HG03442 (cell line): ENCODE measurements at regions not wholly inside any gene's neighbourhood (a gene's known extent, or its start where the extent isn't known, plus 50 kb on each side); places are given as distances from the start of the nearest gene placed in this dataset.

ENCODE experiments used
- ATAC-seq: cut with Tn5 transposase; IDR thresholded peaks from one replicate; pipeline ENCODE4 v1.9.1; 2021; ENCODE audit warnings: mild to moderate bottlenecking, moderate library complexity; ENCODE audit not compliant: unreplicated experiment

DNA sequence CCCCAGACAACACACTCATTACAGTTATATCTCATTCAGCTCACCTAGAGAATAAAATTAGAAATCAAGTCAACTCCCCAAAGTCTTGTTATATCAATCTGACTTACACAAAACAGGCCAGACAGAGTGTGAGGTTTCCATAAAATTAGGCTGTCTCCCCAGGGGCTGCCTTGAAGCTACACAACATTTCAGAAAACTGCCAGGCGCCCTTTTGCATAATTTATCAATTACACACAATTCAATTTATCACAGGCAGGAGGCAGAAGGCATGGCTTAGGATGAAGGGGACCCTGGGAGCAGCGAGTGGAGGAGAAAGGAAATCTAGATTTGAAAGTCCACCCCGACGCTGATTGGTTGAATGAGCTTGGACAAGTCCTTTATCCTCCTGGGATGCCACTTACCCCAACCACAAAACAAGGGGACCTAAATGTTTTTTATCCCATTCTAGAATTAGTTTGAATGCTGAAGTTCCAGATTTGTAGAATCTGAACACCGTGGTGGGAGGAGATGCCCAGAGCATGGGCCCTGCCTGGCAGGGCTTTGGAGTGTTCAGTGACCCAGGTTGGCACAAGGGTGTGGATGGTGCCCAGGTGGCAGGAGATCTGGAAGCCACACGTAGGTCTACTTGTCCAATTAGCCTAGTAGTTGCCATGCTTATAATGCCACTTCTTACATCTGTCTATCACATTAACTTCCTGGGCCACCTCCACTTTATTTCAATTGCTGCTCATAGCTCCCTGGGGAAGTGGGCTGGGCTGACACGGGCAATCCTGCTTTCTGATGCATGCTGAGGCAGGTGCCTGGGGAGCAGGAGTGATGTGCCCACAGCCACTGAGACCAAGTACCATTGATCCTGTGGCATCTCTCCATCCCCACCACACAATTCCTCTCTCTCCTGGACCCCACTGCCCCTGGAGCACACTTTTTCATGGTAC is 119.8 kb upstream of the TLE3 start:
- ATAC-seq: no peak

DNA sequence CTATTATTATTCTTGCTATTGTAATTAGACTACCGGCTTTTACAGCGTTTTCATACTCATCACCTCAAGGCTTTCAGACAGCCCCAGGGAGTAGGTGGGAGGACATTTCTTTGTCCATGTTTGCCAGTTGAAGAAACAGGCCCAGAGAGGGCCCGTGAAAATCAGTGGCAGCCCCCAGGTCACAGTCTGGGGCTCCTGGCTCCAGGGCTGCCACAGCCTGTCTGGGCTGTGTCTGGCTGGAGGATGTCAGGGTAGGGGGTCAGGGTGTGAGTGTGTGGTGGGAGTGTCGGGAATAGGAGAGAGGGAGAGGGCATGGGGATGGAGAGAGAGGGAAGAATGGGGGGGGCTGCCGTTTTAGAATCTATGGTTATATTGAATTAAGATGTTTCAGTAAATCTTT is 118.2 kb upstream of the TLE3 start:
- no peak for ATAC-seq

DNA sequence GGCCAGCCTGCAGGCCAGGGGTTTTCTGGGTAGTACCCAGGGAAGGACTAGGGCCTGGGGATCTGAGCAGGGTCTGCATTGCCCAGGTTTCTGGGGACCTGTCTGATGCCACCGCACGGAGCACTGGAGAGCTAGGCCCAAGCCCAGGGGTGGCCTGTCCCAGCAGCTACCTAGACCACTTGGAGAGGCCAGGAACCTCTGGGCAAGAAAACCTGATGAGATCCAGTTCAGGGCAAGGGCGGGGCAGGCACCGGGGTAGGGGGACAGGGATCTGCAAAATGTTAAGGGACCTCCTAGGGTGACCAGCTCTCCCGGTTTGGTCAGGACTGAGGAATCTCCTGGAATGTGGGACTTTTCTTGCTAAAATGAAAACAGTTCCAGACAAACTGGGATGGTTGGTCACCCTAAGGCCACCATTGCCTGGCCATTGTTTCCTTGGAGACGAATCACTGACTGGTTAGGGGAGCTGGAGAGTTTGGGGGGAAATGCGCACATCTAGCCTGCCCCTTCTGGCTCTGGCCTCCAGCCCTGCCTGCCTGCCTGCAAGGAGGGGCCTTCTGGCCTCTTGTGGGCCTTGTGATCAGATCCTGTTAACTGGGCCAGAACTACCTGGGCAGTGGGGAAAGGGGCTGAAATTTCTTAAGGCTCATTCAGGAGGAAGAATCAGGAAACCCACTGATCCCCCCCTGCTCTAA is 117.4 kb upstream of the TLE3 start:
- no peak for ATAC-seq

DNA sequence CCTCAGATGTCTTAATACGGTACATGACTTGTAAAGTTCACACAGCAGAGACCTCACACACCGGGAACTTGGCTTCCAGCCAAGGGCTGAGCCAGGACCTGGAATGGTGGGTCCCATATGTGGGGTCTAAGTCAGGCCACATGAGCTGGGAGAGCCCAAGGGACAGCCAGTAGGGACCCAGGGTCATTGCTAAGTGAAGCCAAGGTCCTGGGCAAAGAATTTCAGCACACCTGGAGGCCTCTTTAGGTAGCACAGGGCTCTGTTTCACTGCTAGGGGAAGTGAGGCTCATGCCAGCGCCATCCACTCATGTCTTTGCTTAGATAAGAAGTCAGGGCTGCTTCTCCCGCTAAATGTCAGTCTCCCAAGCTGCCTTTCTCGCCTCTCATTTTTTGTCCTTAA is 116.6 kb upstream of the TLE3 start:
- no peak for ATAC-seq

DNA sequence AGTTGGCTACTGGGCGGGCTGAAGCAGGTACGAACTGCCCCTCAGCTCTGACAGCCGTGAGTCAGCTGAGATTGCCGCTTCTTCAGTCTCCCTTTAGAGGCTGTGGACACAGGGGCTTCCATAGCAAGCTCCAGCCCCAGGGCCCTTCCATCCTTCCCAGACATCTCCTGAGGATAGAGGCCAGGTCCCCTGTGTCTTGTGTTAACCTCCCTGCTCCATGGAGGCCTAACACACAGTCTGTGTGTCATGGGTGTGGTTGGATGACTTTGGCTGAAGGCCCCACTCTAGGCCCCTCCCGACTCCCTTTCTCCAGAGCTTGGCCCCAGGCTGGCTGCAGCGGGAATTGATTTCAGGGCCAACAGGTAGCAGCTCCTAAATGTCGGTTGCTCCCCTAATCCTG is 116.1 kb upstream of the TLE3 start:
- no peak for ATAC-seq

DNA sequence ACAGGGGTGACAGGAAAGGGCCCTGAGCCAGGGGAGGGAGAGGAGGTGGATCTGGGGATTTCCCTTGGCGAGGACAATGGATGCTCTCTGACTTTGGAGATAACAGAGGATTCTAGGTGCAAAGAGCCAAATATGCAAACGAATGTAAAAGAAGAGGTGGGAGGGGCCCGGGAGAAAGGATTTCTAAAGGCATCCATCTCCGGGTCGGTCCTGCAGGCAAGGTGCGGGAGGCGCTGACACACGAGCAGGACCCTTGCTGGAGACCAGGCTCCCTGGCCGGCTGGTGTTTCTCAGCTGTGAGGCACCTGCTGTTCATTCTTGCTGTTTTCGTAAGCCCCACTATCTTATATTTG is 115.2 kb upstream of the TLE3 start:
- ATAC-seq: no peak

DNA sequence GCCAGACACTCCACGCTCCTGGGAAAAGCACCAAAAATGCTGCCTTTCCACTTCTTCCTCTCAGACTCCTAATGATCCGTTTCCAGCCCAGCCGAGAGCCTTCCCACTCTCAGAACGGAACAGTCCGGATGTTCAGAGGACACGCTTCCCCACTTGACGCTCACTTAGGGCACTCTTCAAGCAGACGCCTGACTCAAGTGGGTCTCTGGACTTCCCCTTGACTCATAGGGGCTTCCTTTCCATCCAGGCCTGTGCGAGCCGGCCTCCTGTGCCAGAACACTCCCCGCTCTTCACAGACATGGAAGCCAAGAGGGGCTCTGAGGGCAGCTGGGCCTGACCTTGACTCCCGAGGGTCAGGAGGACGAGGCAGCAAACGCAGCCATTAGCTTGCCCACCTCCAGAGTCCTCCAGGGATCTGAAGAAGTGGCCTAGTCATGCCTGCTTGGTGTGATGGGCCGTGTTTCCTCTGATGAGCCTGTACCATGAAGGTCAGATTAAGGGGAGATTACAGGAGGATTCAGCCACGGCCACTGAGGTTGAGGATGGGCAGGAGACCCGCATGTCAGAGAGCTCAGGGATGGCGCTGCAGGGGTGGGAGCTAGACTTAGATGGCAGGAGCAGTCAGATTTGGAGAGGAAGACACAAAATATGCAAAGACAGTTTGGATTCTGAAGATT is 114.7 kb upstream of the TLE3 start:
- no peak for ATAC-seq

DNA sequence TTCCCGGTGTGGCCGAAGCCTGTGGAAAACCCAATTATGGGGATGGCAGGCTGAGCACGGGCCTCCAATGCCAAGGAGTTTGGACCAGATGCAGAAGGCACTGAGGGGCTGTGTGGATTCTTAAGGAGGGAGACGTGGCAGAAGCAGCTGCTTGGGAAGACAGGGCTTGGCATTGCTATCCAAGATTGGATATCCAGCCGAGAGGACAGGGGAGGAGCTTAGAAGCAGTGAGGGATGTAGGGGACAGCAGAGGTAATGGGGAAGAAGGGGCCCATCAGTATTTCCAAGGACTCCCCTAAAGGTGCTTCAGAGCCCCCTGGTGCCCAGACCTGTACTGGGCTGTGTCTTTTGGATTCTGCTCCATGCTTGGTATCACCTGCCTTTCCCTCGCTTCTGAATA is 112.8 kb upstream of the TLE3 start:
- no peak for ATAC-seq

DNA sequence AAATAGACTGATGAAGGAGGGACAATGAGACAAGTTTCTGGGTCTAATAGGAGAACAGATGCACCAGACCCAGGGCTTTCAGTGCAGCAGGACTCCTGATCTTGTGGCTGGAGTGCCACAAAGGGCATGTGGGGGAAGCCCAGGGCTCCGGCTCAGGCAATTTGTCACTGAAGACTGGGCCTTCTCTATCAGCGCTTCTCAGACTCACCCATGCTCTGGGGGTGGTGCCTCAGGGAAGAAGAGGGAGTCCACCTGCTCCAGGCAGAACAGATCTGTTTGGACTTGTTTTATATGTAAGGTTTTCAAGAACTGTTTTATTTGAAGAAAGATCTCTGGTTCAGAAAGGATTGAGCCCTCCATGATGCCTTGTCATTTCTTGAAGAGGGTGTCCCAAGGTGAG is 112.4 kb upstream of the TLE3 start:
- ATAC-seq: no peak

DNA sequence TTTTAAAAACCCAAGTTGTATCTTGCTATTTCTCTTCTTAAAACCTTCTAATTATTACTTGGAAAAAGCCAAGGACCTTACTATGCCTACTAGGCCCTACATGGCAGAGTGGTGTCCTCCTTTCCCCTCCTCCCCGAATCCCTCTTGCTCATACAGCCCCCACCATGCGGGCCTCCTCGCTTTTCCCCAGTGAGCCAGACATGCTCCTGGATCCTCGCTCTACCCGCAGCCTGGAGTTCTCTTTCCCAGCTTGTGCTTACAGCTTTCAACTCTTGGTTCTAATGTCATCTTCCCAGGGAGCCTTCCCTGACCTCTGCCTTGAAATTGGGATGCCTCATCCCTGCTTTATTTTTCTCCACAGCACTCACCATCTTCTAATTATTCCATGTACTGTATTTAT is 111.8 kb upstream of the TLE3 start:
- ATAC-seq: no peak

DNA sequence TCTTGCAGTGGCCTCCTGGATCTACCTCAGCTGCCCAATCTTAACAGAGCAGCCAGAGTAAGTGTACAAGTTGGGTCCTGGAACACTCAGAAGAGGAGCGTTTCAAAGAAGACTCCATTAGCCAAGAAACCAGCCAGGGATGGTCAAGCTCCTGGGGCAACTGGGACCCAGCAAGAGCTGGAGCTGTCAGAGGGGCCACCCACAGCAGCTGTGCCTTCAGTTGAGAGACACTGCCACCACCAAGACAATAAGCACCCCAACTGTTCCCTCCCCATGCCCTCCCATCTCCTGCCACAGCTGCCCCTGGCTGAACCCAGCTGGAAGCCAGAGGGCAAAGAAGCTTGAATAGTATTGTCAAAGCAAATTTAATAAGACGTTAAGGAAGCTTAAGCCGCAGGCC is 110.6 kb upstream of the TLE3 start:
- ATAC-seq: no peak

DNA sequence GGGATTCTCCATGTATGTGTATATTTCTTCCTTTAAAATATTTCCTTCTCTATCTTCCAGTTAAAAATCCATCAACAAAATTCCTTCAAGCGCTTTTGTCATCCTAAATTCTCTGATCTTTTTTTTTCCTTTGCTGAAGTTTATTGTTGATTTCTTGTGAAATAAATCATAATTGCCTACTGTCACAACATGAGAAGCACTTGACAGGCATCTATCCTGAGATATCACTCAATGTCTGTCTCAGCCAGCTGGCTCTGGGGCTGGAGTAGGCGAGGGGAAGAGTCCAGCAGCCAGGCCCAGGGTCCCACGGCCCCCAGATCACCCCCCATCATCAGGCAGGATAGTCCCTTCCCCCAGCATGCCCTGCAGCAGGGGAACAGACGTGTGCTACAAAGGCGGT is 109.0 kb upstream of the TLE3 start:
- no peak for ATAC-seq

DNA sequence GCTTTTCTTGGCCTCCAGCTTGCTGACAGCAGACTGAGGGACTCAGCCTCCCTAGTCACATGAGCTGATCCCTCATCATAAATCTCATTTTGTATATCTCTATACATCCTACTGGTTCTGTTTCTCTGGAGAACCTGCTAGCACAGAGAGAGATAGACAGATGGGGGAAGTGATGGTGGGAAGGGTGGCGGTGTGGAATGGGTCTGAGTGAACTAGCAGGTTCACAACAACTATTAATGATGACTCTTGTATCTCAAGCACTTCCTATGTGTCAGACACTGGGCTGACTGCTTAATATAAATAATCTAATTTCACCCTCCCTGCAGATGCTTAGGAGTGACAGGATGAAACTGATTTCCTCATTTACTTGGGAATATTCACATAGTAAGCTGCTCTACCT is 106.9 kb upstream of the TLE3 start:
- ATAC-seq: no peak

DNA sequence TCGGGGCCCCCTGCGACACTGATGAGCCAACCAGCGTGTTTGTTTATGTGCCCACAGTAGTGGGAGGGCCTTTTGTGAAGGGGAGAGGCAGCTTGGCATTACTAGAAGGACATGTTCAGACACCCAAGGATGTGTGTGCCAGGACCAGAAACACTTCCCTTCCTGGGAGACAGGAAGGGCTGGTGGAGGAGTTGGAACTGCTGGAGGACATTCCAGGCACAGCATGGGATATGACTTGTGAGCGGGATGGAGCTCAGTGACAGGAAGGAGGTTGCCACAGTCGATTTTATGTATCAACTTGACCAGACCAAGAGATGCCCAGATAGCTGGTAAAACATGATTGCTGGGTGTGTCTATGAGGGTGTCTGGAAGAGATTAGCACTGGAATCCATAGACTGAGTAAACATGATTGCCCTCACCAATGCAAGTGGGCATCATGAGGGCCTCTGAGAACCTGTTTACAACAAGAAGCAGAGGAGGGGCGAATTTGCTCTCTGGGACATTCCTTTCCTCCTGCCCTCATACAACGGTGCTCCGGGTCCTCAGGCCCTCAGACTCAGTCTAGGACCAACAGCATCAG is 106.4 kb upstream of the TLE3 start:
- ATAC-seq: no peak

DNA sequence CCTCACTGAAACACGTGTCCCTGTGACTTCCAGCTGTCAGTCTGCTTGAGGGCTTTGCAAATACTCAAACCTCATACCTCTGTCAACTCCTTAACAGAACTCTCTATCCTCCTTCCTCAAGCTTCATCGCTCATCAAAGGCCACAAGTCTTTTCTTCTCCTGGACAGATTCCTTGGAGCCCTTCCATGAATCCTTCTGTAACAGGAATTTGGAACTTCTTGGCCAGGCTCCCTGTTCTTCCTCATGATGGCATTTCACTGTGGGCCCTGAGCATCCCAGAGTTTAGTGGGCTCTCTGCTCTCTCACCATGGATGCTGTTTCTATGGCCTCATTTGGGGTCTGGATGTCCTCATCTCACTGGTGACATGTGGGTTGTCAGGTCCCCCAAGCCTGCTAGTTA is 105.0 kb upstream of the TLE3 start:
- ATAC-seq: no peak

DNA sequence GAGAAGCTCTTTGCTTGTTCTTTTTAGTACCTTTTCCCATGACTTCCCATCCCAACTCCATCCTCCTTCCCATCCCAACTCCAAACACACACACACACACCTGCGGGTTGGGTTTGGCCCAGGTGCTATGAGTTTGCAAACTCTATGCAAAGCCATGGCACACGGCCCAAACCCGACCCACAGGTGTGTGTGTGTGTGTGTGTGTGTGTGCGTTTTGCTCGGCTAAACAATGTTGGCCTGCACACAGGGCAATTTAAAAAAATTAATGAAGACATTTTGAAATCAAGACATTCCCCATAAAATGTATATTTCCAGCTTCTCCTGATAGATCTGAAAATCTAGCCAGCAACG is 103.7 kb upstream of the TLE3 start:
- no peak for ATAC-seq

DNA sequence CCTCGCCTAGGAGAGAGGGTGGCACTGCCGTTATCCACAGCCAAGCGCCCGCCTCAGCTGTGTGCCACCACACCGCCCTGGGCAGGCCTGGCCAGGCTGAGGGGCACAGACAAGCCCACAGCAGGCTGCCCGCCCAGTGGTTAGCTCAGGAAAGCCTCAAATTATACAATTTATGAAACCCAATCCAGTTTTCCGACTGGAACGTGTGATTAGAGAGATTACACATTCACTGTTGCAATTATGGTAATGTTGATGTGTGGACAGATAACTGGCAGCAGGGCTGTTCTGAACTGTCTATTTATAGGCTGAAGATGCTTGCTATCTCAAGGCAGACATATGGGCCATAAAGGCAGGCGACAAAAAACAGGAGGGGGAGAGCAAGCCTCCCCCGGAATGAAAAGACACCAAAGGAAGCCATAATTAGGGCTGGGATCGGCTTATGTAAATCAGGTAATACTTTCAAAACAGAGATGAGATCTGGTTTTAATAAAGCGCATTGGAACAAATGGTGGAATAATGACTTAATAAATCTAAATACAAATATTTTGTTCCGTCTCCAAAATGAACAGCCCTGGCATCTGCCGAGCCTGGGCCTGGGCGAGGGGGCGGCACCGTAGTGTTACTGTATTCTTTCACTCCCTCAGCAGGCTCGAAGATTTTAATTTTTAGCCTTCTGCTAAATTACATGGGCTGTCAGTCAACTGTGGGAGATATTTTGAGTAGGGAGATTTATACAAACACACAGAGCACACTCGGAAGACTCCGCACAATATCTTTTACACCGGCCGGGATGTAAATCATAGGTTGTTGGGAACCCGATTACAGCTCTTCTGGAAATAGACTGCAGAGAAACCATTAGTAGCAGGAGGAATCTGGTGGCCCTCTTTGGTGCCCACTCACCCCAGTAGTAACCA is 103.1 kb upstream of the TLE3 start:
- no peak for ATAC-seq

DNA sequence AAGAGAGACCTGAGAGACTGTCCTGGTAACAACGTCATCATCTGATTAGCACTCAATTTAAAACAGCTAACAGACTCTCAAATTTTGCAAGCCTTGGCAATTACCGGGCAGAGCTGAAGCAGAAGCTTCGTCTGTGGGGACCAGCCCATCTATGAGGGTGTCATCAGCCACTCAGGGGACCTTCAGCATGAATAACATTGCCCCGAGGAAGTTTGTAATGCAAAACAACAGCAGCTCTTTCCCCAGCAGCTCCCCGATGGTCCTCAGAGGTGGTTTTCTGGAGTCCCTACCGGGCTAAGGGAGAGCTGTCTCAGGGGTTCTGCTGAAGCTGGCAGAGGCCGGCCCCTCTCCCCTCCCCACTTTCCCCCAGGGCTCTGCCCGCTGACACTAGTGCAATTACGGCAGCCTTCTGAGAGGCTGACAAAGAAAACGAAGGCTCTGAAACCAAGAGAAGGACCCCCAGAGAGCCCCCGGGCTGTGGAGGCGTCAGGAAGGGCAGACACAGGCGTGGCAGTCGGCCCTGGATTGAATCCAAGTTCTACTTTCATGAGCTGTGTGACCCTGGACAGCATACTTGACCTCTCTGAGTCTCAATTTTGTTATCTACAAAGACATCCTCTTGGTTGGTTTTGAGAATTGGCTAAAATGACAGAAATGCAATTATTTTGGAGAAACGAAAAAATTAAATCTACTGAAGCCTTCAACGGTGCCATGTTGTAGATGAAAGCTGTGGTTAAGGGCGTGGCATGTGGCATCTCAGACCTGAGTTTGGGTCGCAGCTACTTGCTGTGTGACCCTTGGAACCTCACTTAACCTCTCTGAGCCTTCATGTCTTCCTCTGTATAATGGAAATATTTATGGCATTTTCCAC is 102.1 kb upstream of the TLE3 start:
- ATAC-seq: no peak

DNA sequence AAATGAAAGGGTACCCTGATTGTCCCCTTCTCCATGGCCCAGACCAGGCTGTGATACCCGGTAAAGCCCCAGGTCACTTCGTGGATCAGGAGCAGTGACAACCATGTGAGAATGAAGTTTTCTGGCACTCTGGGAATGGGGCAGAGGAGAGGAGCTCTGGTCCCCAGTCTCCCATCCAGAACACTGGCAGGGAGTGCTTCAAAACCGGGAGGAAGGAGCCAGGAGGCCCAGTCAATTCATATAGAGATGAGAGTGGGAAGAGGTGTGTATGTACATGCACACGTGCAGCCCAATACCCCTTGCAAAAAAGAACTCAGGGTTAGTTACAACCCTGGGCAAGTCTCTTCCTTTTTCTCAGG is 101.4 kb upstream of the TLE3 start:
- no peak for ATAC-seq
